Neural cell (in vitro differentiated cells): ENCODE measurements at regions not wholly inside any gene's neighbourhood (a gene's known extent, or its start where the extent isn't known, plus 50 kb on each side); places are given as distances from the start of the nearest gene placed in this dataset.

Experiments
- H2AFZ ChIP-seq: fragments of 200-600, 300-800 bp; sonication (generic), shearing (Covaris generic); 2 replicates; pipeline ENCODE4 v1.6.0; 2014; ENCODE audit warnings: low read depth, mild to moderate bottlenecking, antibody characterized with exemption, low read length, moderate library complexity
- H3F3A ChIP-seq: fragments of 200-600 bp; shearing (Covaris generic); 2 replicates; pipeline ENCODE4 v1.6.1; 2016; ENCODE audit warnings: mild to moderate bottlenecking, moderate library complexity, mixed read lengths, antibody characterized with exemption, low read length; ENCODE audit not compliant: insufficient read depth, poor library complexity, severe bottlenecking
- H3K27ac ChIP-seq: fragments of 200-600, 300-800 bp; sonication (generic), shearing (Covaris generic); 2 replicates; pipeline ENCODE4 v1.5.1; 2014; ENCODE audit warnings: mild to moderate bottlenecking, low read length, moderate library complexity
- H3K27me3 ChIP-seq: fragments of 300-800, 200-600 bp; sonication (generic), shearing (Covaris generic); 2 replicates; pipeline ENCODE4 v1.6.0; 2014; ENCODE audit warnings: mild to moderate bottlenecking, low read depth, low read length, moderate library complexity; ENCODE audit not compliant: insufficient read depth
- H3K36me3 ChIP-seq: fragments of 300-800, 200-600 bp; sonication (generic), shearing (Covaris generic); 2 replicates; pipeline ENCODE4 v1.5.1; 2014; ENCODE audit warnings: mild to moderate bottlenecking, antibody characterized with exemption, low read length, moderate library complexity; ENCODE audit not compliant: insufficient read depth
- H3K4me2 ChIP-seq: fragments of 300-800, 200-600 bp; sonication (generic), shearing (Covaris generic); 2 replicates; pipeline ENCODE4 v1.6.0; 2014; ENCODE audit warnings: mild to moderate bottlenecking, low read length
- H3K4me3 ChIP-seq: fragments of 300-800, 200-600 bp; sonication (generic), shearing (Covaris generic); 2 replicates; pipeline ENCODE4 v1.5.1; 2014; ENCODE audit warnings: mild to moderate bottlenecking, low read length, moderate library complexity
- H3K79me2 ChIP-seq: fragments of 200-600 bp; shearing (Covaris generic); replicated peaks from 2 replicates; pipeline ENCODE4 v1.6.0; 2014; ENCODE audit warnings: mild to moderate bottlenecking, low read length, moderate library complexity; ENCODE audit not compliant: insufficient read depth
- H3K9ac ChIP-seq: fragments of 300-800, 200-600 bp; sonication (generic), shearing (Covaris generic); 2 replicates; pipeline ENCODE4 v1.6.1; 2016; ENCODE audit warnings: mild to moderate bottlenecking, low read length, mixed read lengths
- H3K9me2 ChIP-seq: fragments of 200-600 bp; shearing (Covaris generic); 2 replicates; pipeline ENCODE4 v1.6.1; 2016; ENCODE audit warnings: mild to moderate bottlenecking, low read length, mixed read lengths; ENCODE audit not compliant: insufficient read depth
- H3K9me3 ChIP-seq: fragments of 200-600, 300-800 bp; sonication (generic), shearing (Covaris generic); 2 replicates; pipeline ENCODE4 v1.6.1; 2016; ENCODE audit warnings: mild to moderate bottlenecking, mixed run types, low read length, moderate library complexity, mixed read lengths
- H4K20me1 ChIP-seq: fragments of 200-600 bp; shearing (Covaris generic); 2 replicates; pipeline ENCODE4 v1.6.1; 2016; ENCODE audit warnings: mild to moderate bottlenecking, mixed run types; ENCODE audit not compliant: insufficient read depth
- EP300 ChIP-seq: fragments of 450-650 bp; conservative IDR thresholded peaks from 2 replicates; pipeline ENCODE4 v1.6.1; 2014; ENCODE audit warnings: antibody characterized with exemption, mild to moderate bottlenecking, moderate library complexity; ENCODE audit not compliant: poor library complexity, severe bottlenecking
- EZH2 ChIP-seq: fragments of 200-600, 300-800 bp; shearing (Covaris generic), sonication (generic); IDR thresholded peaks from 2 replicates; pipeline ENCODE4 v1.6.1; 2014; ENCODE audit warnings: antibody characterized with exemption, low read length, borderline replicate concordance, mild to moderate bottlenecking; ENCODE audit not compliant: insufficient read depth, poor library complexity, severe bottlenecking
- MXI1 ChIP-seq: fragments of 450-650 bp; conservative IDR thresholded peaks from 2 replicates; pipeline ENCODE4 v1.6.1; 2014; ENCODE audit warnings: antibody characterized with exemption, mild to moderate bottlenecking; ENCODE audit not compliant: poor library complexity, severe bottlenecking
- POLR2AphosphoS5 ChIP-seq: IDR thresholded peaks from 2 replicates; pipeline ENCODE4 v1.6.1; 2012
- RAD21 ChIP-seq: fragments of 450-650 bp; conservative IDR thresholded peaks from 2 replicates; pipeline ENCODE4 v1.6.1; 2014; ENCODE audit warnings: antibody characterized with exemption, mild to moderate bottlenecking, moderate library complexity
- SMC3 ChIP-seq: fragments of 450-650 bp; conservative IDR thresholded peaks from 2 replicates; pipeline ENCODE4 v1.6.1; 2014; ENCODE audit warnings: antibody characterized with exemption, mild to moderate bottlenecking, moderate library complexity; ENCODE audit not compliant: poor library complexity
- TAF1 ChIP-seq: IDR thresholded peaks from 2 replicates; pipeline ENCODE4 v1.6.1; 2012; ENCODE audit warnings: low read depth
- TF ChIP-seq, protein P1 (sequence below): fragments of 450-650 bp; IDR thresholded peaks from 2 replicates; pipeline ENCODE4 v1.5.1; 2014; ENCODE audit warnings: antibody characterized with exemption, mild to moderate bottlenecking, moderate library complexity; ENCODE audit not compliant: poor library complexity, severe bottlenecking
- TF ChIP-seq, protein P2 (sequence below): IDR thresholded peaks from 2 replicates; pipeline ENCODE4 v1.6.1; 2012; ENCODE audit warnings: borderline replicate concordance

DNA sequence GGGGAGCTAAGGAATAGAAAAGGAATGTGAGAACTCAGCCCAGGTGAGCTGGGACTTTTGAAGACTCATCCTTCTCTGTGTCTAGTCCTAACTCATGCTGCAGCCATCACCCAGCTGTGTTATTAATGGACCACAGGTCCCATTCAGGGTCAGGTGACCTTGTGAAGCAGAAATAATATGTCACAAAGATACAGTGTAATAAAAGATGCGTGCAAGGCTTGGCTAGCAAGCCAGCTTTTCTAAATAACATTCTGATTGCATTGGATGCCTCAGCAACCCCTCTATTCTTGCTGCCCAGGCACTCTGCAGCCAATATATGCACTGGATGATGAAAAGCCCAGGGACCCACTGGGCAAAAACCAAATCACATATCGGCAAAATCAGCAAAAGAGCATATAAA is 393.1 kb upstream of the PIK3C3 start:
- no peaks in the 10 kb centered on the region for H3K9me2 ChIP-seq
- no peaks in the 10 kb centered on the region for H3K27me3 ChIP-seq
- H4K20me1 ChIP-seq: no peaks in the 10 kb centered on the region
- no peak overlapping the region for H2AFZ ChIP-seq
- H3K36me3 ChIP-seq: no peaks in the 10 kb centered on the region
- TF ChIP-seq TAF1 (no peak), EZH2 (no peak), POLR2AphosphoS5 (no peak), SMC3 (no peak), MXI1 (no peak), RAD21 (no peak), EP300 (no peak)
- TF ChIP-seq, protein P1, sequence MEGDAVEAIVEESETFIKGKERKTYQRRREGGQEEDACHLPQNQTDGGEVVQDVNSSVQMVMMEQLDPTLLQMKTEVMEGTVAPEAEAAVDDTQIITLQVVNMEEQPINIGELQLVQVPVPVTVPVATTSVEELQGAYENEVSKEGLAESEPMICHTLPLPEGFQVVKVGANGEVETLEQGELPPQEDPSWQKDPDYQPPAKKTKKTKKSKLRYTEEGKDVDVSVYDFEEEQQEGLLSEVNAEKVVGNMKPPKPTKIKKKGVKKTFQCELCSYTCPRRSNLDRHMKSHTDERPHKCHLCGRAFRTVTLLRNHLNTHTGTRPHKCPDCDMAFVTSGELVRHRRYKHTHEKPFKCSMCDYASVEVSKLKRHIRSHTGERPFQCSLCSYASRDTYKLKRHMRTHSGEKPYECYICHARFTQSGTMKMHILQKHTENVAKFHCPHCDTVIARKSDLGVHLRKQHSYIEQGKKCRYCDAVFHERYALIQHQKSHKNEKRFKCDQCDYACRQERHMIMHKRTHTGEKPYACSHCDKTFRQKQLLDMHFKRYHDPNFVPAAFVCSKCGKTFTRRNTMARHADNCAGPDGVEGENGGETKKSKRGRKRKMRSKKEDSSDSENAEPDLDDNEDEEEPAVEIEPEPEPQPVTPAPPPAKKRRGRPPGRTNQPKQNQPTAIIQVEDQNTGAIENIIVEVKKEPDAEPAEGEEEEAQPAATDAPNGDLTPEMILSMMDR: no peak
- TF ChIP-seq, protein P2, sequence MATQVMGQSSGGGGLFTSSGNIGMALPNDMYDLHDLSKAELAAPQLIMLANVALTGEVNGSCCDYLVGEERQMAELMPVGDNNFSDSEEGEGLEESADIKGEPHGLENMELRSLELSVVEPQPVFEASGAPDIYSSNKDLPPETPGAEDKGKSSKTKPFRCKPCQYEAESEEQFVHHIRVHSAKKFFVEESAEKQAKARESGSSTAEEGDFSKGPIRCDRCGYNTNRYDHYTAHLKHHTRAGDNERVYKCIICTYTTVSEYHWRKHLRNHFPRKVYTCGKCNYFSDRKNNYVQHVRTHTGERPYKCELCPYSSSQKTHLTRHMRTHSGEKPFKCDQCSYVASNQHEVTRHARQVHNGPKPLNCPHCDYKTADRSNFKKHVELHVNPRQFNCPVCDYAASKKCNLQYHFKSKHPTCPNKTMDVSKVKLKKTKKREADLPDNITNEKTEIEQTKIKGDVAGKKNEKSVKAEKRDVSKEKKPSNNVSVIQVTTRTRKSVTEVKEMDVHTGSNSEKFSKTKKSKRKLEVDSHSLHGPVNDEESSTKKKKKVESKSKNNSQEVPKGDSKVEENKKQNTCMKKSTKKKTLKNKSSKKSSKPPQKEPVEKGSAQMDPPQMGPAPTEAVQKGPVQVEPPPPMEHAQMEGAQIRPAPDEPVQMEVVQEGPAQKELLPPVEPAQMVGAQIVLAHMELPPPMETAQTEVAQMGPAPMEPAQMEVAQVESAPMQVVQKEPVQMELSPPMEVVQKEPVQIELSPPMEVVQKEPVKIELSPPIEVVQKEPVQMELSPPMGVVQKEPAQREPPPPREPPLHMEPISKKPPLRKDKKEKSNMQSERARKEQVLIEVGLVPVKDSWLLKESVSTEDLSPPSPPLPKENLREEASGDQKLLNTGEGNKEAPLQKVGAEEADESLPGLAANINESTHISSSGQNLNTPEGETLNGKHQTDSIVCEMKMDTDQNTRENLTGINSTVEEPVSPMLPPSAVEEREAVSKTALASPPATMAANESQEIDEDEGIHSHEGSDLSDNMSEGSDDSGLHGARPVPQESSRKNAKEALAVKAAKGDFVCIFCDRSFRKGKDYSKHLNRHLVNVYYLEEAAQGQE: no peak
- H3K79me2 ChIP-seq: no peaks in the 10 kb centered on the region
- no peak overlapping the region for H3K4me3 ChIP-seq
- H3K27ac ChIP-seq: no peak overlapping the region
- H3K9ac ChIP-seq: no peak overlapping the region
- H3K9me3 ChIP-seq: no peaks in the 10 kb centered on the region
- H3K4me2 ChIP-seq: no peak overlapping the region
- no peaks in the 10 kb centered on the region for H3F3A ChIP-seq

DNA sequence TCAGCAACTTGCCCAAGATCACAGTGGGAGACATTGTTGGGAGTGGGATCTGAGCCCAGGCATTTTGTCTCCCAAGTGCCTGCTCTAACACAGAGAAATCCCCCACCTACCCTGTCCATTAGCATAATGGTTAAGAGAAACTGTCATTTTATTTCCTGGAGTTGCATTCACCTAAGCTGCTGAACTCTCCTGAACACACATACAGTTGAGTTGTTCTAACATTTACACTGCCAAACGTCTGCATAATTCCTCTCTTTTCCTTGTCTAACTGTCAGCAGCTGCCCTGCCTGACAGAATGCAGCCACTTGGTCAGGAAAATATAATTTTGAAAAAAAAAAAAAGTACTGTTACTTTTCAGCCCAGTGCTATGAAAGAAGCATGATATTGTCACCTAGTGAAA is 396.3 kb upstream of the PIK3C3 start:
- Histone ChIP-seq H3K36me3 (no peaks in the 10 kb centered on the region), H3K79me2 (no peaks in the 10 kb centered on the region), H4K20me1 (no peaks in the 10 kb centered on the region), H3K27ac (peak overlapping the region; percentile 63), H3K9ac (no peak overlapping the region), H3F3A (no peaks in the 10 kb centered on the region), H3K27me3 (no peaks in the 10 kb centered on the region), H3K9me2 (no peaks in the 10 kb centered on the region), H3K4me2 (no peak overlapping the region), H3K4me3 (no peak overlapping the region), H2AFZ (no peak overlapping the region), H3K9me3 (no peaks in the 10 kb centered on the region)
- TF ChIP-seq SMC3 (no peak), EZH2 (no peak), RAD21 (no peak), TAF1 (no peak), EP300 (peak; percentile 90), MXI1 (no peak), POLR2AphosphoS5 (peak; percentile 56)
- TF ChIP-seq, protein P2: peak; percentile 76
- TF ChIP-seq, protein P1: no peak
